T-helper 22 cell (primary cell): ENCODE measurements at regions not wholly inside any gene's neighbourhood (a gene's known extent, or its start where the extent isn't known, plus 50 kb on each side); places are given as distances from the start of the nearest gene placed in this dataset.
A peak's percentile ranks its signal among the peaks of the same experiment; 100 is the strongest.
"Not testable (repeated sequence)": the region's sequence is repeated elsewhere in the genome, so short reads cannot be mapped to it uniquely, and the experiment has no call there.

Experiments used
- DNase-seq: peaks from one replicate; pipeline ENCODE4 v3.0.0-alpha.2; 2020; ENCODE audit warnings: low read depth

- DNase-seq: no peak
Observed at GRCh38 chr1:19024532-19024931, 68.1 kb upstream of the IFFO2 start.

DNA sequence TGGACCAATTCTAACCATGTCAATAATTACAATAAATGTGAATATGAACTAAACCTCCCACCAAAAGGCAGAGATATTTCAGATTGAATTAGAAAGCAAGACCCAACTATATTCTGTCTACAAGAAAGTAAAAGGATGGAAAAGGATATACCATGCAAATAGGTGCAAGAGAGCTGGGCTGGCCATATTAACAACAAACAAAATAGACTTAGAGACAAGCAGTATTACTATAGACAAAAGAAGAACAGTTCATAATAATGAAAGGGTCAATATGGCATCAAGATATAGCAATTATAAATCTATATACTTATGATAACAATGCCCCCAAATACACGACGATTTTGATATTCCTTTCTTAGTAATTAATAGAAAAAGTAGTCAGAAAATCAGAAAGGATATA is 67.3 kb upstream of the IFFO2 start:
- DNase-seq: no peak

- DNase-seq: no peak
Observed at GRCh38 chr1:19021845-19022244, 65.4 kb upstream of the IFFO2 start.

DNA sequence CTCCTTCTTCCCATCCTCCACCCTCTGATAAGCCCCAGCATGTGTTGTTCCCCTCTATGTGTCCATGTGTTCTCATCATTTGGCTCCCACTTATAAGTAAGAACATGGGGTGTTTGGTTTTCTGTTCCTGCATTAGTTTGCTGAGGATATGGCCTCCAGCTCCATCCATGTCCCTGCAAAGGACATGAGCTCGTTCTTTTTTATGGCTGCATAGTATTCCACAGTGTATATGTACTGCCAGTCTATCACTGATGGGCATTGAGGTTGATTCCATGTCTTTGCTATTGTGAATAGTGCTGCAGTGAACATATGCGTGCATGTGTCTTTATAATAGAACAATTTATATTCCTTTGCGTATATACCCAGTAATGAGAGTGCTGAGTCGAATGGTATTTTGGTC is 62.8 kb upstream of the IFFO2 start:
- DNase-seq: not testable (repeated sequence)

DNA sequence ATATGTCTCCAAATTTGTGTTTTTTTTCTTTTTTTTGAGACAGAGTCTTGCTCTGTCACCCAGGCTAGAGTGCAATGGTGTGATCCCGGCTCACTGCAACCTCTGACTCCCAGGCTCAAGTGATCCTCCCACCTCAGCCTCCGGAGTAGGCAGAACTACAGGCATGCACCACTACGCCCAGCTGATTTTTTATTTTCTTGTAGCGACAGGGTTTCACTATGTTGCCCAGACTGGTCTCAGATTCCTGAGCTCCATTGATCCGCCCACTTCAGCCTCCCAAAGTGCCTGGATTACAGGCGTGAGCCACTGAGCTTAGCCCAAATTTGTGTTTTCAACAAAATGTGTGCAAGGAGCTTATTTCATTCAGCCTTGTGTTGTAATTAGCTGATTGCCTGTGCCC is 59.0 kb upstream of the IFFO2 start:
- DNase-seq: no peak

GRCh38 chr1:19014765-19015164 is 58.3 kb upstream of the IFFO2 start:
- no peak for DNase-seq

- DNase-seq: no peak
Observed at GRCh38 chr1:19013826-19014548, 57.5 kb upstream of the IFFO2 start.

- DNase-seq: no peak
Observed at GRCh38 chr1:19011845-19012231, 55.4 kb upstream of the IFFO2 start.

DNA sequence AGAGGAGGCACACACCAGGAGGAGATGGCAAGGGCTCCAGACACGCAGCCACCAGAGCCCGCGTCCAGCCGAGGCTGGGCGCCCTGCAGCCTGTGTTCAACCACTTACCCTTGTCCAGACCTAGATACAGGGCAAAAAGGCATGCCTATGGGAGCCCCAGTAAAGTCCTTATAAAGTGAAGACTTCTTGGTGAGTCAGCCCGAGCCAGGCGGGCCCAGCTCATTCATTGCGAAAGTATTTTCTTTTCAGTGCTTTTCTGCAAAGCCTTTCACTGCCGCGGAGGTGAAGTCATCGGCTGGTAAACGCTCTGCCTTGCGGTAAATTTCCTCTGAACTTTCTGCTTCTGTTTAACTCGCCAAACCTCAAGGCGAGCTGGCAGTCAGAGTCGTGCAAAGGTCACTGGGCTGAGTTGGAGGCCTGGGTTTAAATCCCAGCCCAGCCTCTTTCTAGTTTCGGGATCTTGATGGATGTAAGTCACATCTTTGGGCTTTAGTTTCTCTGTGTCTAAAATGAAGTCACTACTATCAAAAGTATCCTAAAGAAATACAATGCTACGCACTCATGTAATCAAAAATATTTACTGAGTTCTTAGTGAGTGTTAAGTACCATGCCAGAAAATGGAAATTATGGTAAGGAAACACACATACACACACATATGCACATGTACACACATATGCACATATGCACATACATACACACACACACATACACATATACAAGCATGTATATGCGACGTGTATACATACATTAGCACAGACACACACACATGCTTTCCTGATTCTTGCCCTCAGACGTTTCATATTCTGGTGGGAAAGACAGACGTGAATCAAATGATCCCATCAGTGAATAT is 54.7 kb upstream of the IFFO2 start:
- peak; percentile 11 for DNase-seq

DNA sequence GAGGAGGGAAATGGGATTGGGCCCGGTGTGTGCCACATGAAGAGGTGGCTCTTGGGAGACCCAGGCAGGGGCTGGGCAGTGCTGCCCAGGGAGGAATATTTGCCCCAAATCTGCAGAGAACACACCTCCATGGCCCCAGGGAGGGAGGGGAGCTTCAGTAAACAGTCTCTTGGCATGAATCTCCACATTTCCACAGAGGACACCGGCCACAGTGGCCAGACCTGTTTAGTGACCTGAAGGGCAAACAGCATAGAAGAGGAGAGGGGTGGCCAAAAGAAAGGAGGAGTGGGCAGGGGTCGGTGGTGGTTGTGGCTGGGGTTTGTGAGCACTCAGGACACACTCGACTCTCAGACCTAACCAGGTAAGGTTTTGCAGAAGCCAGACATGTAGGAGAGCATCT is 54.0 kb upstream of the IFFO2 start:
- DNase-seq: no peak

DNA sequence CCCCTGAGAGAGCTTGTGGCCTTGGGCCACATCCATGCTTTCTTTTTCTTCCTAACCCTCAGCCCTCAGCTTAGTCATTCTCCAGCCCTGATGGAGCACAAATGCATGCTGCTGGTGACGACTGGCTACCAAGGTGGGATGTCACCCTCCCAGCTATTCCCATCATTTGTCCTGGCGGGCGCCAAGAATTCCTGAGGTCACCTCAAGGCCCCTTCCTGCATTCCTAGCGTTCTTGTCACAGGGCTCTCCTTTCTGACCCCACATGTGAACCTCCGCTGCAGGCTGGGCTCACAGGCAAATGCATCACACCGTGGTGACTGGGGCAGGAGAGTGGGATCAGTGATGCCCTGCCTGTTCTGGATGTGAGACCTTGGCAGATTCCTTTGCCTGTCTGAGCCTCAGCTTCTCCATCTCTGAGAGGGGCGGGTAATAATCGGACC is 53.4 kb upstream of the IFFO2 start:
- DNase-seq: no peak

DNA sequence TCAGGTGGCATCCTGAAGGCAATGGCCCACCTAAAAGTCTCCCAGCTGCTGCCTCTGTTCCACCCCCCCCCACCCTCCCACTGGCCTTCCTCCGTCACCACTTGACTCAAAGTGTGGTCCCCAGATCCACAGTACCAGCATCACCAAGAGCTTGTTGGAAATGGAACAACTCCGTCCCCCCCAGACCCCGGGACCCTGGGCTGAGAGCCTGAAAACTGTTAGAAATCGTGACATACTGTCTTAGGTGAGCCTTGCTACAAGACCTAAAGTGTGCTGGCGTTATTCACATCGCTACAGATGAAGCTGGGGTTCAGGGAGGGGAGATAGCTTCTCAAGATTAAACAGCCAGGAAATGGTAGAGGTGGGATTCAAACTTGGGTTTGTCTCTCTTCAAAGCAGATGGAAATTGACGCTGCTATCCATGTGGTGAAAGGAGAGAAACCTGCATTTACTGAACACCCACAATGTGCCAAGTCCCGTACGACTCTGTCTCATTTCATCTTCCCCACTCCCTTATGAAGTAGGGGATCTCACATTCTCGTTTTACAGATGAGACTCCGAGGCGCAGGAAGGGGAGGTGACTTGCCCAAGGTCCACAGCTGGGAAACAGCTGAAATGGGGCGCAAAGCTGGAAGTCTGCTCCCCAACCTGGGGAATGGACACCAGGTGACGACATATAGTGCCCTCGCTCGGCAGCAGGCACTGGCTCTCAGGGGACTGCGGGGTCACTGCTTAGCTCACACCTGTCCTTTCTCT is 52.8 kb upstream of the IFFO2 start:
- no peak for DNase-seq

GRCh38 chr1:19007491-19008441 is 51.3 kb upstream of the IFFO2 start:
- DNase-seq: no peak

DNA sequence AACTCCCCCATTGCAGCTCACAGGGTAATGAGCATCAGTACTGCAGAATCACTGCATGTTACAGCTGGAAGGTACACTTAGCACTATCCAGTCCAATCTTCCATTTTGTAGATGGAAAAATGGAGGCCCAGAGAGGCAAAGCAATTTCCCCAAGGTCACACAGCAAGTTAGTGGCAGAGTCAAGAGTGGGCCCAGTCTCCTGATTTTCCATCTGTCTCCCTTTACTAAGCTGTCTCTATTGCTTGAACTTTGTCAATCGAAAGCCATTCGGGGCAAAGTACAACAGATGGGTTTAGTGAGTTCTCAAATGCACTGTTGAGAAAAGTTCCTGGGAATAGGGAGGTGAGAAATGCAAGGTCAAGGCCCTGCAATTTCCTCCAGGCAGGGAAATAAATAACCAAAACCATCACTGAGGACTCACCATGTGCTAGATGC is 50.4 kb upstream of the IFFO2 start:
- DNase-seq: no peak
